ENCODE measurements at regions not wholly inside any gene's neighbourhood (a gene's known extent, or its start where the extent isn't known, plus 50 kb on each side); places are given as distances from the start of the nearest gene placed in this dataset.

GRCh38 chr3:36653095-36653494, 111.3 kb downstream of the DCLK3 start:
- no peak for TF ChIP-seq CTCF (IDR thresholded peaks at IDR 0.05)
- TF ChIP-seq POLR2AphosphoS5 (IDR thresholded peaks at IDR 0.05), result no peak
- TF ChIP-seq POLR2A (IDR thresholded peaks at IDR 0.05), result no peak
- TF ChIP-seq EP300 (IDR thresholded peaks at IDR 0.05), result no peak

All from stomach (tissue), 4 donors.